ENCODE measurements at regions not wholly inside any gene's neighbourhood (a gene's known extent, or its start where the extent isn't known, plus 50 kb on each side); places are given as distances from the start of the nearest gene placed in this dataset.

GRCh38 chr7:27412164-27412563 is 169.6 kb downstream of the EVX1 start:
- Histone ChIP-seq H2AFZ (ENCODE audit: low read depth) (no peak overlapping the region), H3K36me3 (ENCODE audit: insufficient read depth) (no peaks in the 10 kb centered on the region), H3K79me2 (ENCODE audit: insufficient read depth, low read depth) (no peaks in the 10 kb centered on the region), H3K27ac (no peak overlapping the region), H3K4me2 (no peak overlapping the region), H3K9ac (no peak overlapping the region), H4K20me1 (ENCODE audit: insufficient read depth) (no peaks in the 10 kb centered on the region), H3K4me1 (ENCODE audit: low read depth, poor library complexity, severe bottlenecking) (no peaks in the 10 kb centered on the region), H3K27me3 (ENCODE audit: insufficient read depth, low read depth) (no peaks in the 10 kb centered on the region), H3K4me3 (IDR thresholded peaks at IDR 0.05; ENCODE audit: insufficient read depth, low read depth, low read length) (no peak overlapping the region)
- no peak for TF ChIP-seq CTCF (conservative IDR thresholded peaks at IDR 0.05; ENCODE audit: low read depth, low read length)

GRCh38 chr7:27418541-27418940 is 175.9 kb downstream of the EVX1 start:
- Histone ChIP-seq H3K9ac (no peak overlapping the region), H3K27ac (no peak overlapping the region), H2AFZ (ENCODE audit: low read depth) (no peak overlapping the region), H3K4me2 (no peak overlapping the region), H3K36me3 (ENCODE audit: insufficient read depth) (no peaks in the 10 kb centered on the region), H4K20me1 (ENCODE audit: insufficient read depth) (no peaks in the 10 kb centered on the region), H3K4me3 (IDR thresholded peaks at IDR 0.05; ENCODE audit: insufficient read depth, low read depth, low read length) (no peak overlapping the region), H3K27me3 (ENCODE audit: insufficient read depth, low read depth) (no peaks in the 10 kb centered on the region), H3K4me1 (ENCODE audit: low read depth, poor library complexity, severe bottlenecking) (no peaks in the 10 kb centered on the region), H3K79me2 (ENCODE audit: insufficient read depth, low read depth) (no peaks in the 10 kb centered on the region)
- TF ChIP-seq CTCF (conservative IDR thresholded peaks at IDR 0.05; ENCODE audit: low read depth, low read length), result no peak

DNA sequence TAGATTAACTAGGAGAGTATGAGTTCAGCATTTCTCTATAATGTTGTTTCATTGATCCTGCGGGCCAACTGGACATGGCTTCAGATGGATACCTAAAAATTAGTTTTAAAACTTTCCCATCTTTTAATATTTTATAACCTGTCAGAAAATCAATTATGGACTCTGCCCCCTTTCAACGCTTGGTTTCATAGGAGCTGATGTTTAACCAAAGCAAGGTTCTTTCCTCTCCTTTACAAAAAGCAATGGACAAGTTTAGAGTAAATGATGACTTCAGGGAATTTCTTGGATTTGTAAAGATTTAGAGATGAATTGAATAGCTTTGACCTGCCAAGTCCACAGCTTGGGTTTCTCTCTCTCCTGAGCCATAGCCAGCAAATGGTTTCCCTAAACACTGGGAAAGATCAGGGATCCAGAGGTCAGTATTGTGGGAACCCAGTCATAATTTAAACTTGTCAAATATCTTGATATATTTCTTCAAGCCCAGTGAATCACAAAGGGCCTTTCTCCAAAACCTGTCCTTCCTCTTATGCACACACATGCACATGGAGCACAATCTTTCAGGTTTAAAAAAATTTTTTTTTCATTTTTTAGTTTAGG is 177.1 kb downstream of the EVX1 start:
- no peaks in the 10 kb centered on the region for H3K4me1 ChIP-seq (ENCODE audit: low read depth, poor library complexity, severe bottlenecking)
- H3K4me2 ChIP-seq, result no peak overlapping the region
- no peak overlapping the region for H3K4me3 ChIP-seq (IDR thresholded peaks at IDR 0.05; ENCODE audit: insufficient read depth, low read depth, low read length)
- no peak for TF ChIP-seq CTCF (conservative IDR thresholded peaks at IDR 0.05; ENCODE audit: low read depth, low read length)
- H3K27ac ChIP-seq, result no peak overlapping the region
- H3K9ac ChIP-seq, result no peak overlapping the region
- no peaks in the 10 kb centered on the region for H3K27me3 ChIP-seq (ENCODE audit: insufficient read depth, low read depth)
- H3K36me3 ChIP-seq (ENCODE audit: insufficient read depth), result no peaks in the 10 kb centered on the region
- no peaks in the 10 kb centered on the region for H3K79me2 ChIP-seq (ENCODE audit: insufficient read depth, low read depth)
- no peaks in the 10 kb centered on the region for H4K20me1 ChIP-seq (ENCODE audit: insufficient read depth)
- H2AFZ ChIP-seq (ENCODE audit: low read depth), result no peak overlapping the region

DNA sequence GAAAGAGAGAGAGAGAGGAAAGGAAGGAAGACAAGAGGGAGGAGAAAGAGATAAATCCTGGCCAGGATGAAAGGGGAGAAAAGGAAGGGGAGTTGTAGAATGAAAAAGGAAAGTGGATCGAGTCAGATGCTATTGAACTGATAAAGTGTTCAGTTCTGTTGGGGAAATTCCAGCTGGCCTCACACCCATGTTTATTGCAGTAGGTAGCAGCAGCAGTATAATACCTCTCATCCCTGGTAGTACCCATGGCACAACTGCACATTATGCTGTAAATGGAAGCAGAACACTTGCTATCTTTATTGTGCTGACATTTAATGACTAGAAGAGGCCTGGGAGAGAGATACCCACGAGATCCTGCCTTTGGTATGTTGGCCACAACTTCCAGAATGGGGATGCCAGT is 178.1 kb downstream of the EVX1 start:
- Histone ChIP-seq H3K4me2 (no peak overlapping the region), H3K4me1 (ENCODE audit: low read depth, poor library complexity, severe bottlenecking) (no peaks in the 10 kb centered on the region), H3K9ac (no peak overlapping the region), H3K27me3 (ENCODE audit: insufficient read depth, low read depth) (no peaks in the 10 kb centered on the region), H2AFZ (ENCODE audit: low read depth) (no peak overlapping the region), H3K79me2 (ENCODE audit: insufficient read depth, low read depth) (no peaks in the 10 kb centered on the region), H3K27ac (no peak overlapping the region), H3K4me3 (IDR thresholded peaks at IDR 0.05; ENCODE audit: insufficient read depth, low read depth, low read length) (no peak overlapping the region), H4K20me1 (ENCODE audit: insufficient read depth) (no peaks in the 10 kb centered on the region), H3K36me3 (ENCODE audit: insufficient read depth) (no peaks in the 10 kb centered on the region)
- no peak for TF ChIP-seq CTCF (conservative IDR thresholded peaks at IDR 0.05; ENCODE audit: low read depth, low read length)
